CD4-positive, alpha-beta T cell treated with Interleukin-17A for 1 hour (primary cell): ENCODE measurements at regions not wholly inside any gene's neighbourhood (a gene's known extent, or its start where the extent isn't known, plus 50 kb on each side); places are given as distances from the start of the nearest gene placed in this dataset.
"Not testable (repeated sequence)": the region's sequence is repeated elsewhere in the genome, so short reads cannot be mapped to it uniquely, and the experiment has no call there.

Experiments used
- DNase-seq: peaks from one replicate; pipeline ENCODE4 v3.0.0-alpha.2; 2020

GRCh38 chr17:77533697-77534096, 392.9 kb downstream of the SEC14L1 start:
- DNase-seq: not testable (repeated sequence)

GRCh38 chr17:77534137-77534536, 393.4 kb downstream of the SEC14L1 start:
- DNase-seq: no peak

GRCh38 chr17:77535435-77535834, 394.7 kb downstream of the SEC14L1 start:
- no peak for DNase-seq

- DNase-seq: no peak
Measured at GRCh38 chr17:77535892-77536291, 395.1 kb downstream of the SEC14L1 start.

- no peak for DNase-seq
Measured at GRCh38 chr17:77537566-77537965, 396.8 kb downstream of the SEC14L1 start.

- DNase-seq: no peak
Measured at GRCh38 chr17:77540531-77540930, 399.8 kb downstream of the SEC14L1 start.

GRCh38 chr17:77540975-77541374, 400.2 kb downstream of the SEC14L1 start:
- DNase-seq: no peak

- DNase-seq: no peak
Measured at GRCh38 chr17:77542011-77542410, 401.2 kb downstream of the SEC14L1 start.

- DNase-seq: peak; percentile 67
Measured at GRCh38 chr17:77542551-77543490, 402.1 kb downstream of the SEC14L1 start.

GRCh38 chr17:77543801-77544200, 403.0 kb downstream of the SEC14L1 start:
- no peak for DNase-seq

GRCh38 chr17:77544347-77545110, 403.8 kb downstream of the SEC14L1 start:
- no peak for DNase-seq

GRCh38 chr17:77546772-77547241, 406.0 kb downstream of the SEC14L1 start:
- DNase-seq: no peak

- no peak for DNase-seq
Measured at GRCh38 chr17:77548967-77549366, 408.2 kb downstream of the SEC14L1 start.

GRCh38 chr17:77549726-77550366, 408.7 kb upstream of the TNRC6C start:
- no peak for DNase-seq

- no peak for DNase-seq
Measured at GRCh38 chr17:77553459-77554066, 404.9 kb upstream of the TNRC6C start.

- DNase-seq: no peak
Measured at GRCh38 chr17:77555121-77555591, 403.3 kb upstream of the TNRC6C start.

GRCh38 chr17:77555741-77556291, 402.7 kb upstream of the TNRC6C start:
- no peak for DNase-seq

- no peak for DNase-seq
Measured at GRCh38 chr17:77556383-77557061, 402.0 kb upstream of the TNRC6C start.

GRCh38 chr17:77558846-77559626, 399.5 kb upstream of the TNRC6C start:
- no peak for DNase-seq

GRCh38 chr17:77560381-77560780, 398.1 kb upstream of the TNRC6C start:
- no peak for DNase-seq

GRCh38 chr17:77560841-77561240, 397.7 kb upstream of the TNRC6C start:
- no peak for DNase-seq
